DOHH2 (cell line): ENCODE measurements at regions not wholly inside any gene's neighbourhood (a gene's known extent, or its start where the extent isn't known, plus 50 kb on each side); places are given as distances from the start of the nearest gene placed in this dataset.

Source experiments
- H3F3A ChIP-seq: fragments of 200-600 bp; sonication (generic), shearing (Covaris generic); 2 replicates; pipeline ENCODE4 v1.6.0; 2016; ENCODE audit warnings: antibody characterized with exemption, mild to moderate bottlenecking; ENCODE audit not compliant: control insufficient read depth, insufficient read depth
- H3K27ac ChIP-seq: fragments of 200-600 bp; sonication (generic); 2 replicates; pipeline ENCODE4 v1.5.1; 2014; ENCODE audit warnings: low read depth, mild to moderate bottlenecking, low read length, moderate library complexity
- H3K27me3 ChIP-seq: fragments of 200-600 bp; sonication (generic); 2 replicates; pipeline ENCODE4 v1.6.1; 2014; ENCODE audit warnings: mild to moderate bottlenecking, low read length, mixed read lengths; ENCODE audit not compliant: control insufficient read depth
- H3K36me3 ChIP-seq: fragments of 200-600 bp; sonication (generic); 2 replicates; pipeline ENCODE4 v1.6.1; 2014; ENCODE audit warnings: mild to moderate bottlenecking, low read length, moderate library complexity, mixed read lengths; ENCODE audit not compliant: control insufficient read depth
- H3K4me1 ChIP-seq: fragments of 200-600 bp; sonication (generic); 2 replicates; pipeline ENCODE4 v1.6.1; 2014; ENCODE audit warnings: mild to moderate bottlenecking, low read length, mixed read lengths; ENCODE audit not compliant: control insufficient read depth
- H3K4me2 ChIP-seq: fragments of 200-600 bp; sonication (generic); 2 replicates; pipeline ENCODE4 v1.6.0; 2014; ENCODE audit warnings: mild to moderate bottlenecking, low read length, moderate library complexity
- H3K4me3 ChIP-seq: fragments of 200-600 bp; sonication (generic); 2 replicates; pipeline ENCODE4 v1.5.1; 2014; ENCODE audit warnings: mild to moderate bottlenecking, low read length, mixed read lengths
- H3K79me2 ChIP-seq: fragments of 200-600 bp; sonication (generic); 2 replicates; pipeline ENCODE4 v1.6.1; 2014; ENCODE audit warnings: mild to moderate bottlenecking, low read length, mixed read lengths; ENCODE audit not compliant: control insufficient read depth
- H3K9me2 ChIP-seq: fragments of 200-600 bp; sonication (generic); replicated peaks from 2 replicates; pipeline ENCODE4 v1.6.1; 2014; ENCODE audit warnings: mild to moderate bottlenecking, low read length, mixed read lengths; ENCODE audit not compliant: control insufficient read depth
- H3K9me3 ChIP-seq: fragments of 200-600 bp; sonication (generic); 2 replicates; pipeline ENCODE4 v1.6.1; 2014; ENCODE audit warnings: antibody characterized with exemption, low read length, mixed read lengths; ENCODE audit not compliant: control insufficient read depth, insufficient read depth
- H4K20me1 ChIP-seq: fragments of 200-600 bp; sonication (generic); 2 replicates; pipeline ENCODE4 v1.6.0; 2014; ENCODE audit warnings: low read depth, mild to moderate bottlenecking, antibody characterized with exemption, low read length, moderate library complexity; ENCODE audit not compliant: control insufficient read depth, insufficient read depth
- CTCF ChIP-seq: fragments of 200-600 bp; sonication (generic); IDR thresholded peaks from one replicate; pipeline ENCODE4 v1.5.1; 2014; ENCODE audit warnings: antibody characterized with exemption, mild to moderate bottlenecking, low read depth, low read length; ENCODE audit not compliant: poor library complexity, severe bottlenecking
- EZH2phosphoT487 ChIP-seq: fragments of 200-600 bp; sonication (generic); IDR thresholded peaks from 2 replicates; pipeline ENCODE4 v1.6.1; 2017; ENCODE audit warnings: borderline replicate concordance, mild to moderate bottlenecking, antibody characterized with exemption, low read length, moderate library complexity, mixed read lengths

GRCh38 chr9:90309809-90310520, 332.7 kb downstream of the DIRAS2 start:
- no peak for TF ChIP-seq EZH2phosphoT487
- TF ChIP-seq CTCF: no peak
- Histone ChIP-seq H3K4me3 (no peak overlapping the region), H3K9me2 (no peaks in the 10 kb centered on the region), H3K27me3 (no peaks in the 10 kb centered on the region), H3K27ac (no peak overlapping the region), H3K79me2 (no peaks in the 10 kb centered on the region), H4K20me1 (no peaks in the 10 kb centered on the region), H3F3A (no peaks in the 10 kb centered on the region), H3K4me1 (no peaks in the 10 kb centered on the region), H3K36me3 (no peaks in the 10 kb centered on the region), H3K4me2 (no peak overlapping the region), H3K9me3 (no peaks in the 10 kb centered on the region)

- no peak overlapping the region for H3K27ac ChIP-seq
- H3F3A ChIP-seq: no peaks in the 10 kb centered on the region
- no peak overlapping the region for H3K4me2 ChIP-seq
- no peaks in the 10 kb centered on the region for H3K9me3 ChIP-seq
- H3K4me1 ChIP-seq: no peaks in the 10 kb centered on the region
- no peaks in the 10 kb centered on the region for H3K36me3 ChIP-seq
- H4K20me1 ChIP-seq: no peaks in the 10 kb centered on the region
- H3K27me3 ChIP-seq: no peaks in the 10 kb centered on the region
- no peaks in the 10 kb centered on the region for H3K9me2 ChIP-seq
- no peak overlapping the region for H3K4me3 ChIP-seq
- H3K79me2 ChIP-seq: no peaks in the 10 kb centered on the region
- no peak for TF ChIP-seq EZH2phosphoT487
- TF ChIP-seq CTCF: no peak
Observed at GRCh38 chr9:90310521-90310876, 332.1 kb downstream of the DIRAS2 start.

- Histone ChIP-seq H3K27me3 (no peaks in the 10 kb centered on the region), H3F3A (no peaks in the 10 kb centered on the region), H4K20me1 (no peaks in the 10 kb centered on the region), H3K4me2 (no peak overlapping the region), H3K4me1 (no peaks in the 10 kb centered on the region), H3K27ac (no peak overlapping the region), H3K9me2 (no peaks in the 10 kb centered on the region), H3K79me2 (no peaks in the 10 kb centered on the region), H3K4me3 (no peak overlapping the region), H3K9me3 (no peaks in the 10 kb centered on the region), H3K36me3 (no peaks in the 10 kb centered on the region)
- TF ChIP-seq EZH2phosphoT487 (no peak), CTCF (no peak)
Observed at GRCh38 chr9:90311811-90312210, 330.8 kb downstream of the DIRAS2 start.
